Peyer's patch (tissue), 4 donors: ENCODE measurements at regions not wholly inside any gene's neighbourhood (a gene's known extent, or its start where the extent isn't known, plus 50 kb on each side); places are given as distances from the start of the nearest gene placed in this dataset.

Experiments used
- POLR2A ChIP-seq, 2 donors: fragments of 450-650 bp; IDR thresholded peaks; one replicate each; pipeline ENCODE4 v1.5.1; 2017; ENCODE audit warnings: antibody characterized with exemption in 2 of 2, mild to moderate bottlenecking in 2 of 2, moderate library complexity in 2 of 2
- TF ChIP-seq, protein P1 (sequence below), 6 experiments: fragments of 450-650 bp in 4 of 6; fragments of 200-600 bp in 2 of 6; sonication (generic) in 1 of 6; IDR thresholded peaks; one replicate each; pipeline ENCODE4 v1.5.1; 2017 to 2019; ENCODE audit warnings: antibody characterized with exemption in 6 of 6, mild to moderate bottlenecking in 3 of 6, moderate library complexity in 1 of 6

DNA sequence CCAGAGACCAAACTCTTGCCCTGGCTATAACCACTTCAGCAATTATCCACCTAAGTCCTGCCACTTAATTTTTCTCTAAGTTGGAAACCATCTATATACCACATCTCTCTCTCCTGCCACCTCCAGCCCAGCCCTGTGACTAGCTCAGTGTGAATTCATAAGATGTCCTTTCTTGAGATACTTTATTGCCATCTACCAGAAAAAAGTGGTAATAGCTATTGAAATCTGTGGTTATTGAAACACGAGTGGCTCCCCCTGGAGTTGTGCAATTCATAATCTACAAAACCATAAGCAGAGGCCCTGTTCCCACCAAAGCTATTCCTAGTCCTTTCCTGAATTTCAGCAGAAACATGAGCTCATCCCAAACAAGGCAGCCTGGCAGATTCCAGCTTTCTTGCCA, 324.0 kb downstream of the TXNL1 start:
- no peak for TF ChIP-seq POLR2A (IDR thresholded peaks at IDR 0.05)
- TF ChIP-seq, protein P1, sequence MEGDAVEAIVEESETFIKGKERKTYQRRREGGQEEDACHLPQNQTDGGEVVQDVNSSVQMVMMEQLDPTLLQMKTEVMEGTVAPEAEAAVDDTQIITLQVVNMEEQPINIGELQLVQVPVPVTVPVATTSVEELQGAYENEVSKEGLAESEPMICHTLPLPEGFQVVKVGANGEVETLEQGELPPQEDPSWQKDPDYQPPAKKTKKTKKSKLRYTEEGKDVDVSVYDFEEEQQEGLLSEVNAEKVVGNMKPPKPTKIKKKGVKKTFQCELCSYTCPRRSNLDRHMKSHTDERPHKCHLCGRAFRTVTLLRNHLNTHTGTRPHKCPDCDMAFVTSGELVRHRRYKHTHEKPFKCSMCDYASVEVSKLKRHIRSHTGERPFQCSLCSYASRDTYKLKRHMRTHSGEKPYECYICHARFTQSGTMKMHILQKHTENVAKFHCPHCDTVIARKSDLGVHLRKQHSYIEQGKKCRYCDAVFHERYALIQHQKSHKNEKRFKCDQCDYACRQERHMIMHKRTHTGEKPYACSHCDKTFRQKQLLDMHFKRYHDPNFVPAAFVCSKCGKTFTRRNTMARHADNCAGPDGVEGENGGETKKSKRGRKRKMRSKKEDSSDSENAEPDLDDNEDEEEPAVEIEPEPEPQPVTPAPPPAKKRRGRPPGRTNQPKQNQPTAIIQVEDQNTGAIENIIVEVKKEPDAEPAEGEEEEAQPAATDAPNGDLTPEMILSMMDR (IDR thresholded peaks at IDR 0.05) = peak in 1 of 6 experiments; percentile 6
